ENCODE measurements at regions not wholly inside any gene's neighbourhood (a gene's known extent, or its start where the extent isn't known, plus 50 kb on each side); places are given as distances from the start of the nearest gene placed in this dataset.

DNA sequence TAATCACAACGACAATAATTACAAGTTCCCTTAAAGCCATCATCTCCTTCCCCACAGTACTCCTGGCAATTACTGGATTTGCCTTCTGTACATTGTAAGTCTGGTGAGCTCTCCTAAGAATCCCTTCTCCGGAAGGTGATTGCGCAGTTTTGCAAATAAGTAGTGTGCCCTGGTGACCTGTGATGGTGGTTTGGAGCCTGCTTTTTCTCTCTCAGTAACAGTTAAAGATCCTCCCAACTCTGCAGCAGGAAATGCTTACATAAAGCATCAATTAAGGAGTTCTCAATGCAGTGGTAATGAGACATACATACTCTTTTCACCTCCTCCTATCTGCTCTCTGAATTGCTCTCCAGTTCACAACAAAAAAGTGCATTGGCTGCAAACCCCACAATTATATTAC lies 159.7 kb downstream of the SH2D1A start:
- intact Hi-C loops (cut with DNase I; ENCODE audit: low total_unique reads) = no loop called here
- H3K4me3 ChIP-seq (ENCODE audit: low read depth, poor library complexity, severe bottlenecking) = no peak overlapping the region
- no peak for DNase-seq (ENCODE audit: low spot score in 2 of 2)
- 75 to 83% methylated on average over 3 of the region's 3 CpGs for WGBS, 2 donors
- no peak for TF ChIP-seq POLR2A (IDR thresholded peaks at IDR 0.05)
- TF ChIP-seq, protein P1, sequence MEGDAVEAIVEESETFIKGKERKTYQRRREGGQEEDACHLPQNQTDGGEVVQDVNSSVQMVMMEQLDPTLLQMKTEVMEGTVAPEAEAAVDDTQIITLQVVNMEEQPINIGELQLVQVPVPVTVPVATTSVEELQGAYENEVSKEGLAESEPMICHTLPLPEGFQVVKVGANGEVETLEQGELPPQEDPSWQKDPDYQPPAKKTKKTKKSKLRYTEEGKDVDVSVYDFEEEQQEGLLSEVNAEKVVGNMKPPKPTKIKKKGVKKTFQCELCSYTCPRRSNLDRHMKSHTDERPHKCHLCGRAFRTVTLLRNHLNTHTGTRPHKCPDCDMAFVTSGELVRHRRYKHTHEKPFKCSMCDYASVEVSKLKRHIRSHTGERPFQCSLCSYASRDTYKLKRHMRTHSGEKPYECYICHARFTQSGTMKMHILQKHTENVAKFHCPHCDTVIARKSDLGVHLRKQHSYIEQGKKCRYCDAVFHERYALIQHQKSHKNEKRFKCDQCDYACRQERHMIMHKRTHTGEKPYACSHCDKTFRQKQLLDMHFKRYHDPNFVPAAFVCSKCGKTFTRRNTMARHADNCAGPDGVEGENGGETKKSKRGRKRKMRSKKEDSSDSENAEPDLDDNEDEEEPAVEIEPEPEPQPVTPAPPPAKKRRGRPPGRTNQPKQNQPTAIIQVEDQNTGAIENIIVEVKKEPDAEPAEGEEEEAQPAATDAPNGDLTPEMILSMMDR (IDR thresholded peaks at IDR 0.05) = no peak

DNA sequence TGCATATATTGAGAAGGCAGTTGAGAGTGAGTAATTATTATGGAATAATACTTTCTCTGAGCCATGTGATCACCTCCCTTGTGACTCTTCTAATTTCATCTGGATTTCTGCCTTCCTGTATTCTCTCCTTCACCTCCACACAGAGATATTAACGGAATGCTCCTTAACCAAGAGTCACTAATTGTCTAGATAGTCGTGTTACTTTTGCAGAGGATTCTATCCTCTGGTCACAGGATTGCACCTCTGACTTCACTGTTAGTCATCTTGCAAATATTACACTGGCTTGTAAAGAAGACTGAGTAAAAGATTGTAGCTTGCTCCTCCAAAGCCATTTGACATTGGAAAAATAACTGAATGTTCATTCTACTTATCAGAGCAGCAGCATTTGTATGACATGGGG lies 160.9 kb downstream of the SH2D1A start:
- intact Hi-C loops (cut with DNase I; ENCODE audit: low total_unique reads) = no loop called here
- no peak overlapping the region for H3K4me3 ChIP-seq (ENCODE audit: low read depth, poor library complexity, severe bottlenecking)
- 67 to 77% methylated on average over 2 of the region's 2 CpGs for WGBS, 2 donors
- DNase-seq (ENCODE audit: low spot score in 2 of 2) = no peak
- TF ChIP-seq, protein P1 (IDR thresholded peaks at IDR 0.05) = no peak
- TF ChIP-seq POLR2A (IDR thresholded peaks at IDR 0.05) = no peak

DNA sequence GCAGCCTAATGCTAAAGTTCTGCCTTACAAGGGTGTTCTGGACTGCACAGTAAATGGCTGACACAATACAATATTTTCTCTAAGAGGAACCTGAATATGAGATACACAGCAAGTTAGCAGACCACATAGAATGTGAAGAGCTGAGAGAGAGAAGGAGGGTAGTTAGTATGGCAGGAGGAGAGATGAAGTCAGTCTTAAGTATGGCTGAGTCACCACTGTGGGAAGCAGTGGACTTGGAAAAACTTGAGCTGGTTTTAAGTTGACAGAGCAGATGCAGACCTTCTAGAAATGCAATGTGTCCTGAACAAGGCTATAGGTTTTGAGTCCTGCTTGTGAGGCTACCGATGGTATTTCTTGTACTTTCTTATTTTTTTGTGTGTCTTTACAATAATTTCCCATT lies 172.5 kb downstream of the SH2D1A start:
- WGBS, 2 donors = 75 to 100% methylated on average over 1 of the region's 1 CpG
- no peak overlapping the region for H3K4me3 ChIP-seq (ENCODE audit: low read depth, poor library complexity, severe bottlenecking)
- DNase-seq (ENCODE audit: low spot score in 2 of 2) = no peak
- intact Hi-C loops (cut with DNase I; ENCODE audit: low total_unique reads) = no loop called here
- TF ChIP-seq, protein P1 (IDR thresholded peaks at IDR 0.05) = no peak
- TF ChIP-seq POLR2A (IDR thresholded peaks at IDR 0.05) = no peak

DNA sequence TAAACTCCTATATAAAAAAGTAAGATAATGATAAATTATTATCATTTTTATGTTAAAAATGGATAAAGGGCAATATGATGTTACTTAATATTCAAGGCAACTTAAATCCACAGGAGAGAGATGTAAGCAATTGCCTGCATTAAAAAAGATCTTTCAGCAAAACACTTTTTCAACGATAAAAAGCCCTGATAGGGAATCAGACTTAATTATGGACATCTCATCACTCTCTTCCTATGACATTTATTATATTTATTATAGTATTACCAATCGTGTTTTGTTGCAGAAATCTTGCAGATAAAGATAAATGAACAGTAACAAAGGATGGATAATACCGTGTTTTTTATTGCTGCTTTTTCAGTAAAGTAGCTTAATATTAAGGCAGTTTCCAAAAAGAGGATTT lies 178.5 kb downstream of the SH2D1A start:
- intact Hi-C loops (cut with DNase I; ENCODE audit: low total_unique reads) = no loop called here
- DNase-seq (ENCODE audit: low spot score in 2 of 2) = no peak
- H3K4me3 ChIP-seq (ENCODE audit: low read depth, poor library complexity, severe bottlenecking) = no peak overlapping the region
- TF ChIP-seq, protein P1 (IDR thresholded peaks at IDR 0.05) = no peak
- TF ChIP-seq POLR2A (IDR thresholded peaks at IDR 0.05) = no peak
- 63 to 73% methylated on average over 3 of the region's 3 CpGs for WGBS, 2 donors

DNA sequence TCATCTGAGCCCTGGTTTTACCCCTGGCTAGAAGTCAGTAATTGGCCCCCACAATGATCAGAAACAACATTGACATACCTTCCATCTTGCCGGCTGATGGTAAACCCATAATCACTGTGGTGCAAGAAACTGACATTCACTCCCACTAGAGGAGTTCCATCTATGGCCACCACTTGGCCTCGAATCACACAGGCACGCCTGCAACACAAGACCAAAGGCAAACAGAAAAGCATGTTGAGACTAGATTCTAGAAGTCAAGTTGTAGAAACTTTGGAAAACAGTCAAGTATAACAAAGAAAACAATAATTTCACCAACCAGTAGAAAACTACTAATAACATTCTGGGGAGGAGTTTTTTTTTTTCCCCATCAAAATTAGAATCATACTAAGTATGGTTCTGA lies 183.4 kb downstream of the SH2D1A start:
- no peak for TF ChIP-seq POLR2A (IDR thresholded peaks at IDR 0.05)
- TF ChIP-seq, protein P1 (IDR thresholded peaks at IDR 0.05) = no peak
- H3K4me3 ChIP-seq (ENCODE audit: low read depth, poor library complexity, severe bottlenecking) = no peak overlapping the region
- WGBS, 2 donors = 71% methylated on average over 3 of the region's 3 CpGs
- intact Hi-C loops (cut with DNase I; ENCODE audit: low total_unique reads) = no loop called here
- DNase-seq (ENCODE audit: low spot score in 2 of 2) = no peak

DNA sequence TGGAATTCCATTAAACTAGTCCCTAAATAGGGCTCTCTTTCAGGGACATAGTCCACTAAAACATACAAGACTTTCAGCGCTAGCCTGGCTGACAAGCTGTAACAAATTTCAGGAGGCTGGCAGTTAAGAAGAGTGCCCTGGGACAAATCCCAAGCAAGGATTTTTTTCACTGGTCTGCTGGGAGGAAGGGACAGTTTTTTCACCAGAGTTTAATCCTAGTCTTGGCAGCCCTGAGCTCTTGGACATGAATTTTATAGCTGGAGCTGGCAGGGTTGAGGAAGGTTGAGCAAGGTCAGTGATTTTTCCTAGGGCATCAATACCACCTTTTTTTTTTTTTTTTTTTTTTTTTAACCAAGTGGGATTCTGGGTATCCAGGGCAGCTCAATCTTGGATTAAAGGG lies 184.4 kb downstream of the SH2D1A start:
- no peak for DNase-seq (ENCODE audit: low spot score in 2 of 2)
- intact Hi-C loops (cut with DNase I; ENCODE audit: low total_unique reads) = no loop called here
- 31 to 50% methylated on average over 1 of the region's 1 CpG for WGBS, 2 donors
- H3K4me3 ChIP-seq (ENCODE audit: low read depth, poor library complexity, severe bottlenecking) = no peak overlapping the region
- TF ChIP-seq, protein P1 (IDR thresholded peaks at IDR 0.05) = no peak
- TF ChIP-seq POLR2A (IDR thresholded peaks at IDR 0.05) = no peak
